ENCODE measurements at regions not wholly inside any gene's neighbourhood (a gene's known extent, or its start where the extent isn't known, plus 50 kb on each side); places are given as distances from the start of the nearest gene placed in this dataset.

DNA sequence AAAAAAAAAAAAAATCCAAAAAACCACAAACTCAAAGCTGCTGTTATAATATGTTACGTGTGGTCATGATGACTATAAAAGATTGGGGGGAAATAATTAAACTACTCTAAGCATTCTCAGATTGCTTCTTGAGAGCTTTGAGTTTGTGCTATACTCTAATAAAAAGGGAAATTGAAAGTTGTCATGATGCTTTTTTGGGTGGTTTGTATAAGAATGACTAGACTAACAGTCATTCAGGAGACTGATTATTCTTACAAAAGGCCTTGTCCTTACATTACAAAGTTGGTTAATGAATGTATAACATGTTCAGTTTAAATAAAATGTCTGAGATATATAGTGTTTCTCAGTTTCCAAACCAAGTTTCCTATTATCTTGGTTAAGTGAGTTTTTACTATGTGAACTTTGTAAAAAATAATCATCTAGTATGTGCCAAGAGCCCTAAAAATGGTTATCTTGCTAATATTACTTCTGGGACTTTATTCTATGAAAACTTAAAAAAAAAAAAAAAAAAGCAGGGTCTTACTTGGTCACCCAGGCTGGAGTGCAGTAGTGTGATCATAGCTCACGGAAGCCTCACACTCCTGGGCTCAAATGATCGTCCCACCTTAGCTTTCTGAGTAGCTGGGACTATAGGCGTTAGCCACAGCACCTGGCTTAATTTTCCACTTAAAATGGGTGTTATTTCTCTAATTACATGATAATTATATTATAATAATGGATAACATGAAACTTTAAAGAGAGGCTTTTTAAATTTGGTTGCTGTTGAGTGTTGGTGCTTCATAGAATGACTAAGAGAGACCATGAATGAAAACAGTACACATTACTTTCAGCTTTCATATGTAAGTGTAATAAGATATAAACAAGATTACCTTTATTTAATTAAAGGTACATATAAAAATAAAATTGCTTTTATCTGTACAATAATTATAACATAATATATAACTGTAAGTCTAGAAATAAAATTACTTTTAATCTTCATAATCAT, 459.6 kb upstream of the RGS6 start:
- TF ChIP-seq, protein P1, sequence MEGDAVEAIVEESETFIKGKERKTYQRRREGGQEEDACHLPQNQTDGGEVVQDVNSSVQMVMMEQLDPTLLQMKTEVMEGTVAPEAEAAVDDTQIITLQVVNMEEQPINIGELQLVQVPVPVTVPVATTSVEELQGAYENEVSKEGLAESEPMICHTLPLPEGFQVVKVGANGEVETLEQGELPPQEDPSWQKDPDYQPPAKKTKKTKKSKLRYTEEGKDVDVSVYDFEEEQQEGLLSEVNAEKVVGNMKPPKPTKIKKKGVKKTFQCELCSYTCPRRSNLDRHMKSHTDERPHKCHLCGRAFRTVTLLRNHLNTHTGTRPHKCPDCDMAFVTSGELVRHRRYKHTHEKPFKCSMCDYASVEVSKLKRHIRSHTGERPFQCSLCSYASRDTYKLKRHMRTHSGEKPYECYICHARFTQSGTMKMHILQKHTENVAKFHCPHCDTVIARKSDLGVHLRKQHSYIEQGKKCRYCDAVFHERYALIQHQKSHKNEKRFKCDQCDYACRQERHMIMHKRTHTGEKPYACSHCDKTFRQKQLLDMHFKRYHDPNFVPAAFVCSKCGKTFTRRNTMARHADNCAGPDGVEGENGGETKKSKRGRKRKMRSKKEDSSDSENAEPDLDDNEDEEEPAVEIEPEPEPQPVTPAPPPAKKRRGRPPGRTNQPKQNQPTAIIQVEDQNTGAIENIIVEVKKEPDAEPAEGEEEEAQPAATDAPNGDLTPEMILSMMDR (IDR thresholded peaks at IDR 0.05 in 2 of 3, conservative IDR thresholded peaks at IDR 0.05 in 1 of 3; ENCODE audit: insufficient read depth in 2 of 3, low read depth in 1 of 3, low read length in 3 of 3) = no peak
- TF ChIP-seq EP300 (IDR thresholded peaks at IDR 0.05; ENCODE audit: low read length) (no peak), POLR2A (conservative IDR thresholded peaks at IDR 0.05) (no peak), ZNF121 (CRISPR knock-in tag; conservative IDR thresholded peaks at IDR 0.05) (no peak), CTBP1 (IDR thresholded peaks at IDR 0.05; ENCODE audit: borderline replicate concordance) (no peak), ZNF280B (CRISPR knock-in tag; IDR thresholded peaks at IDR 0.05) (no peak)

Measured in K562 (cell line).